NCI-H69 (cell line): ENCODE measurements at regions not wholly inside any gene's neighbourhood (a gene's known extent, or its start where the extent isn't known, plus 50 kb on each side); places are given as distances from the start of the nearest gene placed in this dataset.
"Not testable (repeated sequence)": the region's sequence is repeated elsewhere in the genome, so short reads cannot be mapped to it uniquely, and the experiment has no call there.

Experiments used
- DNase-seq: peaks from one replicate; lab custom pipeline; 2025; lab: John Stamatoyannopoulos, UW

GRCh38 chr9:1875251-1875851, 139.8 kb upstream of the SMARCA2 start:
- no peak for DNase-seq

- DNase-seq = no peak
Measured at GRCh38 chr9:1875921-1876448, 139.2 kb upstream of the SMARCA2 start.

- DNase-seq = no peak
Measured at GRCh38 chr9:1876891-1877496, 138.2 kb upstream of the SMARCA2 start.

- DNase-seq = no peak
Measured at GRCh38 chr9:1877951-1878350, 137.2 kb upstream of the SMARCA2 start.

GRCh38 chr9:1878811-1879210, 136.3 kb upstream of the SMARCA2 start:
- no peak for DNase-seq

GRCh38 chr9:1879501-1879900, 135.6 kb upstream of the SMARCA2 start:
- DNase-seq = no peak

- DNase-seq = no peak
Measured at GRCh38 chr9:1880038-1880565, 135.0 kb upstream of the SMARCA2 start.

- no peak for DNase-seq
Measured at GRCh38 chr9:1881708-1882295, 133.3 kb upstream of the SMARCA2 start.

- no peak for DNase-seq
Measured at GRCh38 chr9:1882711-1883403, 132.3 kb upstream of the SMARCA2 start.

- DNase-seq = no peak
Measured at GRCh38 chr9:1890201-1890600, 124.9 kb upstream of the SMARCA2 start.

- no peak for DNase-seq
Measured at GRCh38 chr9:1890816-1891215, 124.3 kb upstream of the SMARCA2 start.

GRCh38 chr9:1903080-1903704, 112.0 kb upstream of the SMARCA2 start:
- not testable (repeated sequence) for DNase-seq

- DNase-seq = no peak
Measured at GRCh38 chr9:1907465-1907864, 107.7 kb upstream of the SMARCA2 start.

- no peak for DNase-seq
Measured at GRCh38 chr9:1909322-1909721, 105.8 kb upstream of the SMARCA2 start.

- no peak for DNase-seq
Measured at GRCh38 chr9:1910269-1910811, 104.8 kb upstream of the SMARCA2 start.

GRCh38 chr9:1913631-1914330, 101.4 kb upstream of the SMARCA2 start:
- DNase-seq = peak; percentile 27

GRCh38 chr9:1916095-1916494, 99.1 kb upstream of the SMARCA2 start:
- DNase-seq = no peak

GRCh38 chr9:1916655-1917054, 98.5 kb upstream of the SMARCA2 start:
- no peak for DNase-seq

GRCh38 chr9:1917396-1917935, 97.7 kb upstream of the SMARCA2 start:
- DNase-seq = no peak

- DNase-seq = no peak
Measured at GRCh38 chr9:1918108-1918507, 97.0 kb upstream of the SMARCA2 start.

GRCh38 chr9:1918622-1919021, 96.5 kb upstream of the SMARCA2 start:
- DNase-seq = peak; percentile 21
